ENCODE measurements at regions not wholly inside any gene's neighbourhood (a gene's known extent, or its start where the extent isn't known, plus 50 kb on each side); places are given as distances from the start of the nearest gene placed in this dataset.

DNA sequence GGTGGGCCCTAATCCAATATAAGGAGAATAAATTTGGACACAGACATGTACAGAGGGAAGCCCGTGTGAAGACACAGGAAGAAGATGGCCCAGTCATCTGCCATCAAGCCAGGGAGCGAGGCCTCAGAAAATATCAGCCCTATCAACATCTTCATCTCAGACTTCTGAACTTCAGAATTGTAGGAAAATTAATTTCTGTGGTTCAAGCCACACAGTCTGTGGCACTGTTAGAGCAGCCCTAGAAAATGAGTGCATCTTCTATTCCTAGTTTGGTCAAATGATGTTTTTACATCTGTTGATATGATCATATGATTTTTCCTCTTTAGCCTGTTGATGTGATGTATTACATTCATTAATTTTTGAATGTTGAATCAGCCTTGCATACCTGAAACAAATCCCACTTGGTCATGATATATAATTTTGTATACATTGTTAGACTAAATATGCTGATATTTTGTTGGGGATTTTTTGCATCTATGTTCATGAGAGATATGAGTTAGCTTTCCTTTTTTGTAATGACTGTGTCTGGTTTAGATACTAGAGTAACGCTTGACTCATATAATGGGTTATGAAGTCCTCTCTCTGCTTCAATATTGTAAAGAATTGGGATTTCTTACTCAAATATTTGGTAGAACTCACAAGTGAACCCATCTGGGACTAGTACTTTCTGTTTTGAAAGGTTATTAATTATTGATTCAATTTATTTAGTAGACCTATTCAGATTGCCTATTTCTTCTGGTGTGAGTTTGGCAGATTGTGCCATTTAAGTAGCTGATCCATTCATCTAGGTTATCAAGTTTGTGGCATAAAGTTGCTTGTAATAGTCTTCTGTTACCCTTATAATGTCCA, 451.4 kb downstream of the EIPR1 start:
- no peak for DNase-seq (ENCODE audit: low spot score)

- DNase-seq (ENCODE audit: low spot score), result no peak
Observed at GRCh38 chr2:2922156-2922555, 455.5 kb downstream of the EIPR1 start.

GRCh38 chr2:2921011-2921720, 456.5 kb downstream of the EIPR1 start:
- DNase-seq (ENCODE audit: low spot score), result no peak

DNA sequence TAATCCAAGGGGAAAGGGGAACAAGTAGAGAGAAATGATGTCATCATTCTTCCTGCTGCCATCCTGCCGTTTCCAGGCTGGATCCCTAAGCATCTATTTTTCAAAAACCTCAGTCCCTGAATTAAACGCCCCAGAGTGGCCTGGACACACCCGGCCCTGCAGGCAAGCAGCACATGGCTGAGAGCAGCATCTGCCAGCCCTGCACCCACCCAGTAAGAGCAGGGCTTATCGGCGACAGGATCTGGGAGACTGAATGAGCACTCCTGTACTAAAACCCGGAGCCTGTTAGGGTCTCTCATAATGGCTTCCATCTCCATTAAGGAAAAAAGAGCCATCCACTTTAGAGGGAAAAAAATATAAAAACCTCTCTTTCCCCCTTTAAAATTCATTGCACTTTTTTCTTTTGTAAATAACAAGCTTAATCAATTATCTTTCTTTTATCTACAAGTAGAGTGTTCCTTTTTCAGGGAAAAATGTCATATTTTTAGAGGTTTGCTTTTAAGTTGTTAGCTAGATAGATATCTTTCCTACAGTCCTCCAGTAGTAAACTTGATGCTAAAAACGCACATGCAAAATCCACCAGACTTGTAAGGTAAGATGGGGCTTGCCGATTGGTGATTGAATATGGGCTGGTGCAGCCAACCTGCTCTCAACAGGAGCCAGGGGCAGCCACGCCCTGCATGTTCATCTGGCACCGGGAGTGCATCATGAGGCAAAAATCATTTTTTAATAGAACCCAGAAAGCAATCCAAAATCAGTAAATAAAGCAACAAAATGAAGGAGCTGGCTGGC, 457.8 kb downstream of the EIPR1 start:
- no peak for DNase-seq (ENCODE audit: low spot score)

- no peak for DNase-seq (ENCODE audit: low spot score)
Observed at GRCh38 chr2:2919026-2919425, 458.6 kb downstream of the EIPR1 start.

DNA sequence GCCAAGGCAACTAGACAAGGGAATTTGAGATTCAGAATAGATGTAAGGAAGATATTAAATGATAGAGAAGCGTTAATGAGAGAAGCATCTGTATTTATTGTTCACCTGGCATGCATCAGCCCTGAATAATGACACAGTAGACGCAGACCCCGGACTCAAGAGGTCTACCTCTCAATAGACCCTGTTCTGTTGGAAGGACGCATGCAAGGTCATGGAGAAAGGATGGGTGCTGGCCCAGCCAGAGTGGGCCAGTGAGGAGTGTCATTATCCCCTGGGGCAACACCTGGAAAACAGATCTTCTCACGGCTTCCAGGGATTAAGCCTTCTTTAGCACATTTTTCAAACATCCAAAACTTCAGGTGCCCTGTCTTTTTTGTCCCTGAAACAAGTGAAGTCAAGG, 461.0 kb downstream of the EIPR1 start:
- DNase-seq (ENCODE audit: low spot score), result no peak

GRCh38 chr2:2914252-2914651, 463.4 kb downstream of the EIPR1 start:
- no peak for DNase-seq (ENCODE audit: low spot score)

- DNase-seq (ENCODE audit: low spot score), result no peak
Observed at GRCh38 chr2:2913601-2914120, 464.0 kb downstream of the EIPR1 start.

- DNase-seq (ENCODE audit: low spot score), result no peak
Observed at GRCh38 chr2:2912731-2913130, 464.9 kb downstream of the EIPR1 start.

GRCh38 chr2:2912293-2912692, 465.3 kb downstream of the EIPR1 start:
- DNase-seq (ENCODE audit: low spot score), result no peak

GRCh38 chr2:2910259-2910658, 467.4 kb downstream of the EIPR1 start:
- no peak for DNase-seq (ENCODE audit: low spot score)

GRCh38 chr2:2909086-2910035, 468.3 kb downstream of the EIPR1 start:
- DNase-seq (ENCODE audit: low spot score), result no peak

- no peak for DNase-seq (ENCODE audit: low spot score)
Observed at GRCh38 chr2:2906091-2906490, 471.5 kb downstream of the EIPR1 start.

- no peak for DNase-seq (ENCODE audit: low spot score)
Observed at GRCh38 chr2:2904721-2905350, 472.8 kb downstream of the EIPR1 start.

DNA sequence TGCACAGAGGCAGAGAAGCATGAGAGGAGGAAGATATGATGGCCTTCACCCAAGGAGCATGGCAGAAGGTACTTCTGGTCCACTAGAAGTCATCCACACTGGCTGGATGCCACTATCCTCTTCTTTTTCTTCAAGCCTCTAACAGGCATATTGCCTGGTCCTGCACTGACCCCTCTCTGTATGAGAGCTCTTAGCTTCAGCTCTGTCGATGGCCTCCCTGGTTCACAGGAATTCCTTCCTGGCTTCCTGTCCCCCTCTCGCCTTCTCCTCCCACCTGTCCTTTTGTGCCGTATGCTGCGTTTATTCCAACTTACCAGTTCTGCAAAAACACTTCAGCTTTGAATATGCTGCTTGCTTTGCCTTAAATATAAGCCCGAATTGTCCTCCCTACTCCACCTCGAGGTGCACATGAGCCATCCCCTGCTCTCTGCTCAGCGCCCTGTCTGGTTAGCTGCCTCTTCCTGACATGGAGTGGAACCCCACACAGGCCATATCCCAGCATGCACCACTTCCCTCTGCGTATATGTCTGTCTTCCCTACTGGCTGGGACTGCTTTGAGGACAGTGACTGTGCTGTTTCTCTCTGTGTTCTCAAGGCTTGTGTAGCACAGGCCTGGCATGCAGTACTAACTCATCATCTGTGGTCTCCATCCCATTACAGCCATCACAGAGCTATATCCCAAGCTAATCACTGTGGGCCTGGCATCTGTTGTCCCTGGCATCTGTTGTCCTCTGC, 474.9 kb downstream of the EIPR1 start:
- no peak for DNase-seq (ENCODE audit: low spot score)

- peak; percentile 40 for DNase-seq (ENCODE audit: low spot score)
Observed at GRCh38 chr2:2901384-2902345, 476.0 kb downstream of the EIPR1 start.

DNA sequence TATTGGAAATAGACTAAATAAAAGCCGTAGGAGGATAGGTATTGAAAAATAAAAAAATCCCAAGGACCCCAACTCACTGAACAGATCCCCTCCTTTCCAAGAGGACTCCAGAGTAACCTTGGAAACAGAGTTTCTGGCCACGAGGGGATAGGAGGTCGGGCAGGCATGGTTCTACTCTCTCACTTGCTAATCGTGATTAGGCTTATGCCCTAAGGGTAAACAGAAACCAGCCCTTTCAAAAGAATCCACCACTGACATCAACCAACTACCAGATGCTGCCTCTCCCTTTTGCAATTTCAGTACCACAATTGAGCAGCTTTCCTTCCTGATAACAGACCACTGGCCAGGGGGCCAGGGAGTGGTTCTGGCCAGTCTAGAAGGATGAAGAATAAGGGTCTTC, 477.8 kb downstream of the EIPR1 start:
- no peak for DNase-seq (ENCODE audit: low spot score)

- no peak for DNase-seq (ENCODE audit: low spot score)
Observed at GRCh38 chr2:2898744-2899143, 478.9 kb downstream of the EIPR1 start.

GRCh38 chr2:2896643-2897042, 481.0 kb downstream of the EIPR1 start:
- DNase-seq (ENCODE audit: low spot score), result no peak
